Keratinocyte (primary cell): ENCODE measurements at regions not wholly inside any gene's neighbourhood (a gene's known extent, or its start where the extent isn't known, plus 50 kb on each side); places are given as distances from the start of the nearest gene placed in this dataset.
"Not testable (repeated sequence)": the region's sequence is repeated elsewhere in the genome, so short reads cannot be mapped to it uniquely, and the experiment has no call there.

ENCODE experiments used
- DNase-seq: peaks from one replicate; pipeline ENCODE4 v3.0.0-alpha.2; 2011; ENCODE audit warnings: low read depth, missing footprints, low spot score
- FAIRE-seq: peaks from 2 replicates; lab custom pipeline; 2011; peaks lifted over from hg19 to GRCh38; lab: Jason Lieb, UNC
- H2AFZ ChIP-seq: 2 replicates; pipeline ENCODE4 v1.6.0; 2012; ENCODE audit warnings: low read length, control low read depth, inconsistent platforms; ENCODE audit not compliant: control insufficient read depth
- H3K27ac ChIP-seq: 2 replicates; pipeline ENCODE4 v1.5.1; 2011; ENCODE audit warnings: low read length; ENCODE audit not compliant: control insufficient read depth, insufficient read depth
- H3K27me3 ChIP-seq: 3 replicates; pipeline ENCODE4 v1.6.0; 2011; ENCODE audit warnings: low read length; ENCODE audit not compliant: control insufficient read depth, insufficient read depth; ENCODE audit errors: extremely low read depth
- H3K36me3 ChIP-seq, 2 experiments: 2 replicates in 1 of 2; 3 replicates in 1 of 2; pipeline ENCODE4 v1.5.1; 2011; ENCODE audit warnings: low read length in 2 of 2, mild to moderate bottlenecking in 1 of 2; ENCODE audit not compliant: control insufficient read depth in 2 of 2, insufficient read depth in 2 of 2; ENCODE audit errors: extremely low read depth in 1 of 2
- H3K4me1 ChIP-seq: 3 replicates; pipeline ENCODE4 v1.5.1; 2011; ENCODE audit warnings: low read length; ENCODE audit not compliant: control insufficient read depth, insufficient read depth; ENCODE audit errors: extremely low read depth
- H3K4me2 ChIP-seq: 3 replicates; pipeline ENCODE4 v1.6.0; 2011; ENCODE audit warnings: low read depth, low read length; ENCODE audit not compliant: control insufficient read depth, insufficient read depth; ENCODE audit errors: extremely low read depth
- H3K4me3 ChIP-seq, 3 experiments: fragments of 200-600 bp in 1 of 3; sonication (generic) in 1 of 3; 2 replicates in 2 of 3; 3 replicates in 1 of 3; pipeline ENCODE4 v1.5.1; 2011 to 2016; ENCODE audit warnings: low read length in 3 of 3, mild to moderate bottlenecking in 3 of 3, control low read depth in 2 of 3, inconsistent platforms in 1 of 3, low read depth in 1 of 3, mixed read lengths in 1 of 3, mixed run types in 1 of 3, moderate library complexity in 1 of 3; ENCODE audit not compliant: control insufficient read depth in 2 of 3, insufficient read depth in 2 of 3; ENCODE audit errors: extremely low read depth in 1 of 3
- H3K79me2 ChIP-seq: 2 replicates; pipeline ENCODE4 v1.6.0; 2012; ENCODE audit warnings: low read length; ENCODE audit not compliant: control insufficient read depth, insufficient read depth
- H3K9ac ChIP-seq: 3 replicates; pipeline ENCODE4 v1.6.0; 2011; ENCODE audit warnings: low read length; ENCODE audit not compliant: control insufficient read depth, insufficient read depth; ENCODE audit errors: extremely low read depth
- H3K9me1 ChIP-seq: 3 replicates; pipeline ENCODE4 v1.6.0; 2011; ENCODE audit warnings: low read length; ENCODE audit not compliant: control insufficient read depth, insufficient read depth; ENCODE audit errors: extremely low read depth
- H3K9me3 ChIP-seq: 2 replicates; pipeline ENCODE4 v1.5.1; 2012; ENCODE audit warnings: low read depth, low read length; ENCODE audit not compliant: control insufficient read depth
- H4K20me1 ChIP-seq: 3 replicates; pipeline ENCODE4 v1.6.0; 2011; ENCODE audit warnings: low read length; ENCODE audit not compliant: control insufficient read depth, insufficient read depth; ENCODE audit errors: extremely low read depth
- CTCF ChIP-seq, 3 experiments: IDR thresholded peaks in 1 of 3; conservative IDR thresholded peaks in 1 of 3; optimal IDR thresholded peaks in 1 of 3; 2 replicates in 2 of 3; 3 replicates in 1 of 3; pipeline versions ENCODE3 to v1.5.1; 2011; ENCODE audit warnings: low read length in 3 of 3, mild to moderate bottlenecking in 3 of 3, moderate library complexity in 2 of 3, control low read depth in 1 of 3, inconsistent platforms in 1 of 3; ENCODE audit not compliant: insufficient read depth in 2 of 3; ENCODE audit errors: extremely low read depth in 1 of 3
- EZH2 ChIP-seq: IDR thresholded peaks from one replicate; pipeline ENCODE4 v1.6.1; 2012; ENCODE audit warnings: inconsistent platforms, mild to moderate bottlenecking, low read length, moderate library complexity
- dilution Hi-C: fragments of 300-500 bp; cut with MboI; formaldehyde crosslinking; loops from one replicate; pipeline ENCODE4 v1.7.0; 2020; ENCODE audit warnings: low sequenced_read_pairs; ENCODE audit not compliant: extremely low pct_ligation_motif_present

GRCh38 chr9:20236676-20237075 lies 385.6 kb downstream of the MLLT3 start:
- dilution Hi-C loops = no loop called here
- TF ChIP-seq EZH2 (no peak), CTCF (optimal IDR thresholded peaks at IDR 0.05 in 1 of 3, IDR thresholded peaks at IDR 0.05 in 1 of 3, conservative IDR thresholded peaks at IDR 0.05 in 1 of 3; ENCODE audit: extremely low read depth in 1 of 3, insufficient read depth in 2 of 3, low read length in 3 of 3) (no peak)
- H3K4me2 ChIP-seq = peak overlapping the region; percentile 72
- H2AFZ ChIP-seq = peak overlapping the region; percentile 66
- H3K9ac ChIP-seq = peak overlapping the region; percentile 13
- H3K27me3 ChIP-seq = no peaks in the 10 kb centered on the region
- no peaks in the 10 kb centered on the region for H4K20me1 ChIP-seq
- H3K79me2 ChIP-seq = no peaks in the 10 kb centered on the region
- H3K4me1 ChIP-seq = peaks cover 27% of the 10 kb centered on the region
- peak; percentile 76 for DNase-seq
- FAIRE-seq = peak; percentile 99
- H3K4me3 ChIP-seq = peak overlapping the region in 1 of 3 experiments; percentile 29
- peak overlapping the region; percentile 72 for H3K27ac ChIP-seq
- H3K36me3 ChIP-seq = no peaks in the 10 kb centered on the region
- H3K9me1 ChIP-seq = no peaks in the 10 kb centered on the region
- peaks cover 3% of the 10 kb centered on the region for H3K9me3 ChIP-seq

- H2AFZ ChIP-seq, H3K9ac ChIP-seq, H3K9me3 ChIP-seq, H3K4me3 ChIP-seq, H3K27me3 ChIP-seq, H3K4me2 ChIP-seq, DNase-seq, H3K79me2 ChIP-seq, H4K20me1 ChIP-seq, H3K36me3 ChIP-seq, dilution Hi-C loops, H3K27ac ChIP-seq, FAIRE-seq, H3K9me1 ChIP-seq: not testable (repeated sequence)
- peaks cover 27% of the 10 kb centered on the region for H3K4me1 ChIP-seq
Measured at GRCh38 chr9:20235206-20235605, 387.1 kb downstream of the MLLT3 start.

- Histone ChIP-seq H3K79me2 (no peaks in the 10 kb centered on the region), H3K9me3 (no peaks in the 10 kb centered on the region), H3K27me3 (no peaks in the 10 kb centered on the region), H3K4me1 (peaks cover 11% of the 10 kb centered on the region), H4K20me1 (no peaks in the 10 kb centered on the region), H3K9me1 (no peaks in the 10 kb centered on the region), H3K27ac (no peak overlapping the region), H3K4me3 (no peak overlapping the region), H3K9ac (no peak overlapping the region), H3K36me3 (no peaks in the 10 kb centered on the region), H2AFZ (no peak overlapping the region), H3K4me2 (no peak overlapping the region)
- no peak for TF ChIP-seq EZH2
- no peak for TF ChIP-seq CTCF (optimal IDR thresholded peaks at IDR 0.05 in 1 of 3, IDR thresholded peaks at IDR 0.05 in 1 of 3, conservative IDR thresholded peaks at IDR 0.05 in 1 of 3; ENCODE audit: extremely low read depth in 1 of 3, insufficient read depth in 2 of 3, low read length in 3 of 3)
- DNase-seq (no peak), FAIRE-seq (no peak)
- dilution Hi-C loops = no loop called here
Measured at GRCh38 chr9:20228096-20228495, 394.2 kb downstream of the MLLT3 start.
